DOHH2 (cell line): ENCODE measurements at regions not wholly inside any gene's neighbourhood (a gene's known extent, or its start where the extent isn't known, plus 50 kb on each side); places are given as distances from the start of the nearest gene placed in this dataset.

Source experiments
- EZH2phosphoT487 ChIP-seq: fragments of 200-600 bp; sonication (generic); IDR thresholded peaks from 2 replicates; pipeline ENCODE4 v1.6.1; 2017; ENCODE audit warnings: borderline replicate concordance, mild to moderate bottlenecking, antibody characterized with exemption, low read length, moderate library complexity, mixed read lengths
- TF ChIP-seq, protein P1 (sequence below): fragments of 200-600 bp; sonication (generic); IDR thresholded peaks from one replicate; pipeline ENCODE4 v1.5.1; 2014; ENCODE audit warnings: antibody characterized with exemption, mild to moderate bottlenecking, low read depth, low read length; ENCODE audit not compliant: poor library complexity, severe bottlenecking

DNA sequence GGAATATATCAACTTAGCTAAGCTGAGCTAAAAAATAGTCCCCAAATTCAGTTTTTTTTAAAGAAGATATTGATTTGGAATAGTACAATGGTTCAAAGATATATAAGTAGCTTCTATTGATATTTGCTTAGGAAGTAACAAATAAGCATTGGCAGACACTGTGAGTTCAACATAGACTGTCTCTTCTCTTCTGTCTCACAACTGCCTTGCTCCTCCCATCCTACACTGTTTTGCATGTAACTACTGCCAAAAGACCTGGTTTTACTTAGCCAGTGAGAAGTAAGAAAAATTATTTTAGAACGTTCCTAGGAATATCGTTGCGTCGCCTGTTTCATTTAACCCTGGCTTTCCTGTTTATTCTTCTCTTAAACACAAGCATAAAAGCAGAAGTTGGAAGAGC is 859.0 kb upstream of the SPRY2 start:
- TF ChIP-seq, protein P1, sequence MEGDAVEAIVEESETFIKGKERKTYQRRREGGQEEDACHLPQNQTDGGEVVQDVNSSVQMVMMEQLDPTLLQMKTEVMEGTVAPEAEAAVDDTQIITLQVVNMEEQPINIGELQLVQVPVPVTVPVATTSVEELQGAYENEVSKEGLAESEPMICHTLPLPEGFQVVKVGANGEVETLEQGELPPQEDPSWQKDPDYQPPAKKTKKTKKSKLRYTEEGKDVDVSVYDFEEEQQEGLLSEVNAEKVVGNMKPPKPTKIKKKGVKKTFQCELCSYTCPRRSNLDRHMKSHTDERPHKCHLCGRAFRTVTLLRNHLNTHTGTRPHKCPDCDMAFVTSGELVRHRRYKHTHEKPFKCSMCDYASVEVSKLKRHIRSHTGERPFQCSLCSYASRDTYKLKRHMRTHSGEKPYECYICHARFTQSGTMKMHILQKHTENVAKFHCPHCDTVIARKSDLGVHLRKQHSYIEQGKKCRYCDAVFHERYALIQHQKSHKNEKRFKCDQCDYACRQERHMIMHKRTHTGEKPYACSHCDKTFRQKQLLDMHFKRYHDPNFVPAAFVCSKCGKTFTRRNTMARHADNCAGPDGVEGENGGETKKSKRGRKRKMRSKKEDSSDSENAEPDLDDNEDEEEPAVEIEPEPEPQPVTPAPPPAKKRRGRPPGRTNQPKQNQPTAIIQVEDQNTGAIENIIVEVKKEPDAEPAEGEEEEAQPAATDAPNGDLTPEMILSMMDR: no peak
- TF ChIP-seq EZH2phosphoT487: no peak
